Fibroblast of upper back skin (primary cell): ENCODE measurements at regions not wholly inside any gene's neighbourhood (a gene's known extent, or its start where the extent isn't known, plus 50 kb on each side); places are given as distances from the start of the nearest gene placed in this dataset.

ENCODE experiments used
- DNase-seq: peaks from one replicate; pipeline ENCODE4 v3.0.0-alpha.2; 2013

GRCh38 chr12:77343291-77343690 is 277.9 kb upstream of the E2F7 start:
- peak; percentile 55 for DNase-seq

GRCh38 chr12:77342253-77342652 is 276.9 kb upstream of the E2F7 start:
- DNase-seq, result no peak

GRCh38 chr12:77339610-77340009 is 274.2 kb upstream of the E2F7 start:
- DNase-seq, result peak; percentile 51

- DNase-seq, result no peak
These were observed 272.0 kb upstream of the E2F7 start for GRCh38 chr12:77337362-77337761.

- DNase-seq, result no peak
These were observed 269.4 kb upstream of the E2F7 start for GRCh38 chr12:77334806-77335205.

- no peak for DNase-seq
These were observed 263.0 kb upstream of the E2F7 start for GRCh38 chr12:77328326-77328725.

- no peak for DNase-seq
These were observed 260.3 kb upstream of the E2F7 start for GRCh38 chr12:77325511-77326236.

- DNase-seq, result peak; percentile 75
These were observed 259.5 kb upstream of the E2F7 start for GRCh38 chr12:77324763-77325468.

GRCh38 chr12:77324416-77324762 is 259.0 kb upstream of the E2F7 start:
- no peak for DNase-seq

GRCh38 chr12:77323788-77324415 is 258.5 kb upstream of the E2F7 start:
- no peak for DNase-seq

- DNase-seq, result no peak
These were observed 253.8 kb upstream of the E2F7 start for GRCh38 chr12:77319166-77319565.

GRCh38 chr12:77315407-77315806 is 250.0 kb upstream of the E2F7 start:
- DNase-seq, result no peak

GRCh38 chr12:77314378-77315052 is 249.1 kb upstream of the E2F7 start:
- no peak for DNase-seq

GRCh38 chr12:77308056-77308455 is 242.7 kb upstream of the E2F7 start:
- DNase-seq, result peak; percentile 22

GRCh38 chr12:77300811-77301210 is 235.4 kb upstream of the E2F7 start:
- no peak for DNase-seq

- DNase-seq, result peak; percentile 86
These were observed 234.7 kb upstream of the E2F7 start for GRCh38 chr12:77299910-77300669.

GRCh38 chr12:77299001-77299400 is 233.6 kb upstream of the E2F7 start:
- DNase-seq, result peak; percentile 53

- peak; percentile 24 for DNase-seq
These were observed 228.6 kb upstream of the E2F7 start for GRCh38 chr12:77294016-77294415.

- no peak for DNase-seq
These were observed 209.6 kb upstream of the E2F7 start for GRCh38 chr12:77274926-77275325.

GRCh38 chr12:77273898-77274297 is 208.5 kb upstream of the E2F7 start:
- DNase-seq, result no peak

- peak; percentile 7 for DNase-seq
These were observed 191.6 kb upstream of the E2F7 start for GRCh38 chr12:77256956-77257355.

- no peak for DNase-seq
These were observed 188.0 kb upstream of the E2F7 start for GRCh38 chr12:77253321-77253720.

- DNase-seq, result no peak
These were observed 186.4 kb upstream of the E2F7 start for GRCh38 chr12:77251799-77252198.
